DND-41 (cell line): ENCODE measurements at regions not wholly inside any gene's neighbourhood (a gene's known extent, or its start where the extent isn't known, plus 50 kb on each side); places are given as distances from the start of the nearest gene placed in this dataset.

Experiments
- ATAC-seq: fragments of 200-7000 bp; cut with Tn5 transposase; 3 replicates; pipeline ENCODE4 v1.9.1; 2021; ENCODE audit warnings: low read depth; ENCODE audit not compliant: insufficient read depth
- DNase-seq: peaks from one replicate; pipeline ENCODE4 v3.0.0-alpha.2; 2020
- H2AFZ ChIP-seq: 2 replicates; pipeline ENCODE4 v1.6.0; 2012; ENCODE audit warnings: low read depth, low read length
- H3K27ac ChIP-seq: 2 replicates; pipeline ENCODE4 v1.5.1; 2012; ENCODE audit warnings: low read length, inconsistent platforms
- H3K27me3 ChIP-seq: fragments of 200-600 bp; sonication (generic); 2 replicates; pipeline ENCODE4 v1.6.0; 2012; ENCODE audit warnings: low read length, mild to moderate bottlenecking, inconsistent platforms; ENCODE audit not compliant: insufficient read depth, poor library complexity
- H3K36me3 ChIP-seq: 2 replicates; pipeline ENCODE4 v1.5.1; 2012; ENCODE audit warnings: low read length, inconsistent platforms; ENCODE audit not compliant: insufficient read depth
- H3K4me1 ChIP-seq: 2 replicates; pipeline ENCODE4 v1.5.1; 2012; ENCODE audit warnings: mild to moderate bottlenecking, low read length; ENCODE audit not compliant: insufficient read depth
- H3K4me2 ChIP-seq: 2 replicates; pipeline ENCODE4 v1.6.0; 2012; ENCODE audit warnings: mild to moderate bottlenecking, moderate library complexity, low read length, inconsistent platforms; ENCODE audit not compliant: insufficient read depth
- H3K4me3 ChIP-seq, 2 experiments: fragments of 200-600 bp in 1 of 2; shearing (Covaris generic) in 1 of 2; 2 replicates each; pipeline ENCODE4 v1.5.1; 2012 to 2016; ENCODE audit warnings: inconsistent platforms in 2 of 2, low read length in 2 of 2, mild to moderate bottlenecking in 2 of 2, low read depth in 1 of 2, moderate library complexity in 1 of 2
- H3K79me2 ChIP-seq: 2 replicates; pipeline ENCODE4 v1.6.0; 2012; ENCODE audit warnings: low read length, inconsistent platforms; ENCODE audit not compliant: insufficient read depth
- H3K9ac ChIP-seq: 2 replicates; pipeline ENCODE4 v1.6.0; 2012; ENCODE audit warnings: low read depth, mild to moderate bottlenecking, inconsistent platforms, low read length, moderate library complexity
- H3K9me3 ChIP-seq: 2 replicates; pipeline ENCODE4 v1.5.1; 2012; ENCODE audit warnings: low read length, moderate library complexity, mild to moderate bottlenecking, inconsistent platforms; ENCODE audit not compliant: insufficient read depth, severe bottlenecking
- H4K20me1 ChIP-seq: 2 replicates; pipeline ENCODE4 v1.6.0; 2012; ENCODE audit warnings: low read length; ENCODE audit not compliant: insufficient read depth
- EZH2 ChIP-seq: IDR thresholded peaks from 3 replicates; pipeline ENCODE4 v1.6.1; 2012; ENCODE audit warnings: borderline replicate concordance, low read depth, mild to moderate bottlenecking, moderate library complexity, low read length, inconsistent platforms; ENCODE audit not compliant: severe bottlenecking
- TF ChIP-seq, protein P1 (sequence below): IDR thresholded peaks from 2 replicates; pipeline ENCODE4 v1.5.1; 2012; ENCODE audit warnings: borderline replicate concordance, low read length, moderate library complexity, mild to moderate bottlenecking; ENCODE audit not compliant: poor library complexity, severe bottlenecking; ENCODE audit errors: extremely low read depth

DNA sequence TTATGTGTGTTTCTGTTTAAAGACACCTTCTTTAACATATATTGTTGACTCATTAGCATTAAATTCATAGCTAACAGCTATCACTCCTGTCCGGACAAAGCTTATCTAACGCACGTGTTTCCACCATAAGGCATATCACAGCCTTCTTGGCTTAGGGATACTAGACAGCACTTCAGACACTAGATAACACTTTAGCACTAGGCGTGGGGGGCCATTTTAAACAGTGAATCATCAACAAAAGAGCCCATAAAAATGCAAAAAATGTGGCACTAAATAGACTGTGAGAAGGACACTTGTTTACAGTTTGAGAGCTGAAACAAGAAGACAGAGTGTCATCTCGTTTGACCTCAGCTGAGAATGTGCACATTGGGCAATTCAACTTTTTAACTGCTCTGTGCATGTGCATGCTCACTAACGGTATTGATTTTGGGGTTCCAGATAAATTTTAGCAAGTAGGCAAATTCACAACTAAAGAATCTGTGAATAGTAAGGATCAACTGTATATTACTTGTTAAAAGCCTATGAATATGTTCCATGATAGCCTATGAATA lies 58.9 kb upstream of the RAI2 start:
- H3K36me3 ChIP-seq = no peaks in the 10 kb centered on the region
- H3K4me2 ChIP-seq = no peak overlapping the region
- H3K79me2 ChIP-seq = no peaks in the 10 kb centered on the region
- H3K27me3 ChIP-seq = no peaks in the 10 kb centered on the region
- H3K9me3 ChIP-seq = no peaks in the 10 kb centered on the region
- no peak overlapping the region for H3K27ac ChIP-seq
- ATAC-seq (no peak), DNase-seq (no peak)
- H2AFZ ChIP-seq = no peak overlapping the region
- no peaks in the 10 kb centered on the region for H3K4me1 ChIP-seq
- TF ChIP-seq, protein P1, sequence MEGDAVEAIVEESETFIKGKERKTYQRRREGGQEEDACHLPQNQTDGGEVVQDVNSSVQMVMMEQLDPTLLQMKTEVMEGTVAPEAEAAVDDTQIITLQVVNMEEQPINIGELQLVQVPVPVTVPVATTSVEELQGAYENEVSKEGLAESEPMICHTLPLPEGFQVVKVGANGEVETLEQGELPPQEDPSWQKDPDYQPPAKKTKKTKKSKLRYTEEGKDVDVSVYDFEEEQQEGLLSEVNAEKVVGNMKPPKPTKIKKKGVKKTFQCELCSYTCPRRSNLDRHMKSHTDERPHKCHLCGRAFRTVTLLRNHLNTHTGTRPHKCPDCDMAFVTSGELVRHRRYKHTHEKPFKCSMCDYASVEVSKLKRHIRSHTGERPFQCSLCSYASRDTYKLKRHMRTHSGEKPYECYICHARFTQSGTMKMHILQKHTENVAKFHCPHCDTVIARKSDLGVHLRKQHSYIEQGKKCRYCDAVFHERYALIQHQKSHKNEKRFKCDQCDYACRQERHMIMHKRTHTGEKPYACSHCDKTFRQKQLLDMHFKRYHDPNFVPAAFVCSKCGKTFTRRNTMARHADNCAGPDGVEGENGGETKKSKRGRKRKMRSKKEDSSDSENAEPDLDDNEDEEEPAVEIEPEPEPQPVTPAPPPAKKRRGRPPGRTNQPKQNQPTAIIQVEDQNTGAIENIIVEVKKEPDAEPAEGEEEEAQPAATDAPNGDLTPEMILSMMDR = no peak
- TF ChIP-seq EZH2 = no peak
- no peaks in the 10 kb centered on the region for H4K20me1 ChIP-seq
- H3K4me3 ChIP-seq = no peak overlapping the region
- no peak overlapping the region for H3K9ac ChIP-seq

DNA sequence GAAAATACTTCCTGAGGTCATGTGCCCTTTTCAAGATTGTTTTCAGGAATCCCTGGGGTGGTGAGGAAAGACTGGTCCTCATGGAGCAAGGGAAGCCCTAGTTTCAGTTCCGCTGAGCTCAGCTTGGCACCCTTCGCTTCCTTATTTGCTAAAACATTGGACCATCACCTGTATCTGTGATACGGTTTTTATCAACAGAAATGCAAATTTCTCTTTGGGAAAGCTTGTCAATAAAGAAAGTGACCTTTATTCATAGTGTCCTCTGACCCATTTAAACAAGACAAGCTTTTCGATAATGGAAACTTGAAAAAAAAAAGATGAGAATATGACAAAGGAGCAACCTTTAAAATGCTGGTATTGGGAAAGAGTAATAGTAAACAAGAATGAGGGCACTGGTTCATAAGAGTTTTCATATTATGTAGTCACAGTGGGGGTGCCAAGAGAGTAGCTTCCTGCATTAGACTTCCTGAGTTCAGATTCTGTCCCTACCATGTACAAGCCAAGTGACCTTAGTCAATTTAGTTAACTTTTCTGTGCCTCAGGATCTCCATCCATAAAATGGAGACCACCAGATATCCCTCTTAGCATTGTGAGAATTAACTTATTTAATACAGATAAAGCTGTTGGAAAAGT lies 57.0 kb upstream of the RAI2 start:
- Histone ChIP-seq H3K36me3 (no peaks in the 10 kb centered on the region), H3K79me2 (no peaks in the 10 kb centered on the region), H3K9ac (no peak overlapping the region), H3K9me3 (no peaks in the 10 kb centered on the region), H3K4me3 (no peak overlapping the region), H2AFZ (no peak overlapping the region), H3K4me1 (no peaks in the 10 kb centered on the region), H3K27me3 (no peaks in the 10 kb centered on the region), H3K27ac (no peak overlapping the region), H3K4me2 (no peak overlapping the region), H4K20me1 (no peaks in the 10 kb centered on the region)
- TF ChIP-seq, protein P1 = no peak
- no peak for TF ChIP-seq EZH2
- ATAC-seq = no peak
- no peak for DNase-seq

DNA sequence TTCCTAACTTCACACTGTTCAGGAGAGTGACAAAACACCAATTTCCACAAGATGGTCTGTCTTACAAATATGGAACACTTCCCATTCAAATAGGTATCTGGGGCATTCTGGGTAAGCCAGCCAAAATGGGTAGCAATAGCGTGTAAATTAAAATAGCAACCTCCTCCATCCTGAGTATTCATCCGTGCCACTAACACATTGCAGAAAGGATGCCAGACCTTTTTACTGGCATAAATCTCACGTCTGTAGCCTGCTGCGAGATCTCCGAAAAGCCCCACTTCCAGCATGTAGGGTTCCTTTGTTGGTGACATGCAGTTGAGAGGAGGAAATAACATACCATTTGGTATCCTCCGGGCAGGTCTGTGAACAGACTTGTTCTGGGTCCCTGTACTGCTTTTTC lies 52.7 kb upstream of the RAI2 start:
- Histone ChIP-seq H3K79me2 (no peaks in the 10 kb centered on the region), H3K4me2 (no peak overlapping the region), H3K36me3 (no peaks in the 10 kb centered on the region), H3K9me3 (no peaks in the 10 kb centered on the region), H3K4me3 (no peak overlapping the region), H4K20me1 (no peaks in the 10 kb centered on the region), H2AFZ (no peak overlapping the region), H3K9ac (no peak overlapping the region), H3K27ac (no peak overlapping the region), H3K27me3 (no peaks in the 10 kb centered on the region), H3K4me1 (no peaks in the 10 kb centered on the region)
- TF ChIP-seq, protein P1 = no peak
- TF ChIP-seq EZH2 = no peak
- DNase-seq = no peak
- ATAC-seq = no peak
